NCI-H345 (cell line): ENCODE measurements at regions not wholly inside any gene's neighbourhood (a gene's known extent, or its start where the extent isn't known, plus 50 kb on each side); places are given as distances from the start of the nearest gene placed in this dataset.
"Not testable (repeated sequence)": the region's sequence is repeated elsewhere in the genome, so short reads cannot be mapped to it uniquely, and the experiment has no call there.

ENCODE experiments used
- DNase-seq: peaks from one replicate; lab custom pipeline; 2025; lab: John Stamatoyannopoulos, UW

GRCh38 chr3:74053970-74054516 lies 429.3 kb upstream of the PDZRN3 start:
- no peak for DNase-seq

DNA sequence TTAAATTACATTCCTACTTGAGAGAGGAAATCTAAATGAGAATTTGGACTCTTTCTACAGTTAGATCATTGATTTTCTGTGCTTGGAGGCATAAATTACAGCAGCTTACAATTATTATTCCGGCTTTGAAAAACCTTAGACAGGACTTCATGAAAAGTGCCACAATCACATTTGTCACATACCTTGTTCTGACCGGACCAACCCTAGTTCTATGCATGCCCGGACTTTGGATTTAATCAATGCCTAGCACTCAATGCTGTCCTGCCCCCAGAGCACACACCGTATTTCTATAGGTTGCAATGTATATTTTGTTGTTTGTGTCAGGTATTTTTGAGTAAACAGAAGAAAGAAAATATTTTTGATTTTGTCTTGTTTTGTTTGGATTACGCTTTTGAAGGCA lies 424.7 kb upstream of the PDZRN3 start:
- DNase-seq, result no peak

- no peak for DNase-seq
These were observed 424.0 kb upstream of the PDZRN3 start for GRCh38 chr3:74048699-74049098.

DNA sequence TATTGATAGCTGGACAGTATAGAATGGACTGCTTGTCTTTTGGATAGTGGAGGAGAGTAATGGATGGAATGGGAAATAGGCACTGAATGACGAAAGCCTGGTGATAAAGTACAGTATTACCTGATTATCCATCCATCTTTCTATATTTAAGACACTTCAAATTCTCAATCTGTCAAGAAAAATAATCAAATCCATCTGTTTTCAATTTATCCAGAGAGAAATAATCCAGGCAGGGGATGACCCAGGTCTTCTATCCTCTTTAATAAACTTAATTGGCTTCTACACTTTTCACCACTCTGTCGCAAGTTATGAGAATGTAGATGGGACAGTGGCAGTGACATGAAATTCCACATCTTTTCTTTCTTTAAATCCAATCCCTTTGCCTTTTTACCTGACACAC lies 420.3 kb upstream of the PDZRN3 start:
- no peak for DNase-seq

- DNase-seq, result no peak
These were observed 416.4 kb upstream of the PDZRN3 start for GRCh38 chr3:74041068-74041675.

DNA sequence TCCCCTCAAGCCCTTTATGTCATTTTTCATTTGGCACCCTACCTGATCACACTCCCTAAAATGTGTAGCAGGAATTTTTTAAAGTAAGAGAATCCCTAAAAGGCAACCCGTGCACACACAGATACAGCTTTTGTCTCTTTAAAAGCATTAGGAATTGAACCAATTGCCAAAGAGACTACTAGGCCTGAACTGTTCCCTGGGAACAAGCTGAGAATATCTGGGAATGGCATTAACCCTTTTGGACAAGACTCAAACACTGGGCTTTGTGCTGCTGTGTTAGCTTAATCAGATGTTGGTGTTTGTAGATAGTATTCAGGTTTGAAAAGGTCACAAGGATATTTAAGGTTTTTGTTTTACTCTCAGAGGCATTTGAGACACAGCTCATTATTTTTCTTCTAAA lies 414.4 kb upstream of the PDZRN3 start:
- no peak for DNase-seq

DNA sequence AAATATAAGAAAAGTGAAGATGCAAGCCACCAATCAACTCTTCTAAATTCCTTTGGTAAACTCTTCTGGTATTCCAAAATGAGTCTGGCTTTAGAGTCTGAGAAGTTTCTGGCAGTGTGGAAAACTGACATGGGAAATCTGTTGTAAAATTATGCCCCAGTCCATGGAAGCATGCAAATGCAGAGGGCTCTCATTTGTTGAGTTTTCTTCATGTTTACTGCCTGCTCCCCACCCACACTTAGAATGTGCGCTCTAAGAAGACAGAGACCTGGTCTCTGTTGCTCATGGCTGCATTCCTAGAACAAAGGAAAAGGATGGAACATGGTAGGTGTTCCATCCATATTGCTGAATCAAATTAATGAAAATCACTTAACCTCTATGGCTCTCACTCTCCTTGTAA lies 411.8 kb upstream of the PDZRN3 start:
- no peak for DNase-seq

DNA sequence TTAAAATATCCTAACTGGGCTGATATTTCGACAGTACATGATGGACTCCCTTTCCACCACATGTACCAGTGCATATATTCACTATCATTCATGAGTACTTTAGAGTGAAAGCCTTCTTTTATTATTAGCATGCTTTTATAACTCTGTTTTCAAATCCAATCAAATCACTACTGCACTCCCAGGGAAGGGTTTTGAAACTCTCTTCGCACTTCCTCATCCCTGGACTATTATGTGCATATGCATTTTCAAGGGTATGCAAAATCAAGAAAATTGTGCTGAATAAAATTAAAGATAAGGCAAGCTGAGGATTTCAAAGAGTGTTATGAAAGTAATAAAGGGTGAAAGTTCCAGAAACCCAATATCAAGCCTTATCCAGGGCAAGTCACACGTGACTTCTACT lies 411.4 kb upstream of the PDZRN3 start:
- DNase-seq, result no peak

- DNase-seq, result no peak
These were observed 409.1 kb upstream of the PDZRN3 start for GRCh38 chr3:74033806-74034205.

- no peak for DNase-seq
These were observed 408.6 kb upstream of the PDZRN3 start for GRCh38 chr3:74033381-74033780.

- DNase-seq, result no peak
These were observed 402.4 kb upstream of the PDZRN3 start for GRCh38 chr3:74027121-74027520.

GRCh38 chr3:74023395-74023794 lies 398.7 kb upstream of the PDZRN3 start:
- no peak for DNase-seq

DNA sequence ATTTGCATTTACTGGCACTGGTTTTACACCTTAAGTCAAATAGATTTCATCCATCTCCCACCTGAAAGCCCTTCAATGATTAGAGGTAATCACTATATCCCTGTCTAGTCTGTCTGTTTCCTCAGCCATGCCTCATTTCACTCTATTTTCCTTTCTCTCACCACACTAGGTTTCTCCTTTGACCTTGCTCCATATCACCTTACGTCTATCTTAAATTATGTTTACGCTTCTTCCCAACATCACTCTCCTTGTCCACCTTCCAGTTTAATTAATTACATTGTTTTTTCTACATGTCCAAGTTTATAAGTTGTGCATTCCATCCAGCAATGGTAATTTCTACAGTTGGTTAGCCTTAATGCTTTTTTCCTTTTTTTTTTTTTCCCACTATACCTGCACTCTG lies 396.7 kb upstream of the PDZRN3 start:
- DNase-seq, result no peak

- DNase-seq, result peak; percentile 31
These were observed 385.5 kb upstream of the PDZRN3 start for GRCh38 chr3:74009961-74010844.

- DNase-seq, result no peak
These were observed 379.6 kb upstream of the PDZRN3 start for GRCh38 chr3:74004386-74004785.

- no peak for DNase-seq
These were observed 379.0 kb upstream of the PDZRN3 start for GRCh38 chr3:74003734-74004133.

- DNase-seq, result no peak
These were observed 376.7 kb upstream of the PDZRN3 start for GRCh38 chr3:74001436-74001835.

DNA sequence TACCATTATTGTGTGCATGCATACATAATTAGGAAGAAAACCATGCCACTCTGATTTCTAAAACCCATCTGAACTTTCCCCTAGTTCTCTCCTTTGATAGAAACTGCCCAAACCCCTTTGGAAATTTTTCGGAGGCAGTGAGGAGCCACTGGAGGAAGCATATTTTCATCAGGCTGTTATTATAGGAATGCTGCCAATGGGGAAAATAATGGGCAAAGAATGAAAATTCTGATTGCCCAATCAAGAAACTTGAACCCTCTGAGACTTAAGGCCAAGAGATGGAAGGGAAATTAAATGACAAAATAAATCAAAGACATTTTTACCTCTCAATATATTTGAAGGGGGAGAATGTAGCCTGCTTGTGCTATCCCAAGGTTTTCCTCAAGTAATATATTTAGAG lies 376.0 kb upstream of the PDZRN3 start:
- DNase-seq, result no peak

- no peak for DNase-seq
These were observed 374.8 kb upstream of the PDZRN3 start for GRCh38 chr3:73999501-73999900.

DNA sequence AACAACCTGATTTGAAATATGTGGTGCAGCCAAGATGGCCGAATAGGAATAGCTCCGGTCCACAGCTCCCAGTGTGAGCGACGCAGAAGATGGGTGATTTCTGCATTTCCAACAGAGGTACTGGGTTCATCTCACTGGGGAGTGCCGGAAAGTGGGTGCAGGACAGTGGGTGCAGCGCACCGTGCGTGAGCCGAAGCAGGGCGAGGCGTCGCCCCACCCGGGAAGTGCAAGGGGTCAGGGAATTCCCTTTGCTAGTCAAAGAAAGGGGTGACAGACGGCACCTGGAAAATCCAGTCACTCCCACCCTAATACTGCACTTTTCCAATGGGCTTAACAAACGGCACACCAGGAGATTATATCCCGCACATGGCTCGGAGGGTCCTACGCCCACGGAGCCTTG lies 365.9 kb upstream of the PDZRN3 start:
- not testable (repeated sequence) for DNase-seq

- DNase-seq, result no peak
These were observed 342.0 kb upstream of the PDZRN3 start for GRCh38 chr3:73966733-73967132.

DNA sequence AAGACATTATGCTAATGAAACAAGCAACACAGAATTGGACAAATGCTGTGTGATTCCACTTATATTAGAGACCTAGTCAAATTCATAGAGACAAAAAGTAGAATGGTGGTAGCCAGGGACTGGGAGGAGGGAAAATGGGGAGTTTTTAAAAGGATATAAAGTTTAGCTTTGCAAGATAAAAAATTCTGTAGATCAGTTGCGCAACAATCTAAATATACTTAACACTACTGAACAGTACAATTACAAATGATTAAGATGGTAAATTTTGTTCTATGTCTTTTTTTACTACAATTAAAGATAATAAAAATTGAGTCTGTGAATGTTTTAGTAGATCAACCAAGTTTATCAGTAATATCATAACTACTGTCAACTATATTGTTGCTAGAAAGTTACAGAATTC lies 340.1 kb upstream of the PDZRN3 start:
- no peak for DNase-seq

GRCh38 chr3:73955494-73956070 lies 330.8 kb upstream of the PDZRN3 start:
- peak; percentile 32 for DNase-seq
